ENCODE measurements at regions not wholly inside any gene's neighbourhood (a gene's known extent, or its start where the extent isn't known, plus 50 kb on each side); places are given as distances from the start of the nearest gene placed in this dataset.

GRCh38 chr2:145299368-145299767, 779.4 kb upstream of the ZEB2 start:
- intact Hi-C loops (cut with micrococcal nuclease), result no loop called here
- no peaks in the 10 kb centered on the region for H3K36me3 ChIP-seq (ENCODE audit: low read depth, low read length)
- no peak overlapping the region for H2AFZ ChIP-seq (ENCODE audit: low read length)
- H3K9ac ChIP-seq (ENCODE audit: low read length), result no peak overlapping the region
- H3K9me3 ChIP-seq (ENCODE audit: low read length), result no peaks in the 10 kb centered on the region
- no peak overlapping the region for H3K4me2 ChIP-seq (ENCODE audit: low read length)
- H3K9me2 ChIP-seq (replicated peaks; ENCODE audit: low read length), result 0 out of 2 replicates have a peak, but pooled peaks cover 3% of the 10 kb centered on the region
- H4K20me1 ChIP-seq (ENCODE audit: low read length), result no peaks in the 10 kb centered on the region
- no TSS peak for BruUV-seq (replicated peaks)
- H3K27ac ChIP-seq (ENCODE audit: low read length), result no peak overlapping the region
- no peak overlapping the region for H3K4me3 ChIP-seq (ENCODE audit: low read length)
- DNase-seq, result no peak
- no peaks in the 10 kb centered on the region for H3K79me2 ChIP-seq (ENCODE audit: low read length)
- H3K4me1 ChIP-seq (ENCODE audit: insufficient read depth, low read length), result no peaks in the 10 kb centered on the region
- H3K27me3 ChIP-seq (ENCODE audit: low read length), result no peaks in the 10 kb centered on the region
- TF ChIP-seq EZH2phosphoT487 (IDR thresholded peaks at IDR 0.05; ENCODE audit: borderline replicate concordance, low read length) (no peak), EZH2 (IDR thresholded peaks at IDR 0.05; ENCODE audit: low read length, unreplicated experiment) (no peak), CTCF (conservative IDR thresholded peaks at IDR 0.05; ENCODE audit: low read depth, low read length) (no peak)
- ChIA-PET CTCF (no interaction called here), POLR2A (ENCODE audit: unreplicated experiment) (no interaction called here)
- no peak for ATAC-seq
- H3F3A ChIP-seq (ENCODE audit: low read length, unreplicated experiment), result no peaks in the 10 kb centered on the region

- Histone ChIP-seq H4K20me1 (ENCODE audit: low read length) (no peaks in the 10 kb centered on the region), H3K9me3 (ENCODE audit: low read length) (no peaks in the 10 kb centered on the region), H3K27ac (ENCODE audit: low read length) (no peak overlapping the region), H3F3A (ENCODE audit: low read length, unreplicated experiment) (no peaks in the 10 kb centered on the region), H3K36me3 (ENCODE audit: low read depth, low read length) (no peaks in the 10 kb centered on the region), H3K9ac (ENCODE audit: low read length) (no peak overlapping the region), H3K27me3 (ENCODE audit: low read length) (no peaks in the 10 kb centered on the region), H3K4me2 (ENCODE audit: low read length) (no peak overlapping the region), H3K9me2 (replicated peaks; ENCODE audit: low read length) (no peaks in the 10 kb centered on the region), H3K4me3 (ENCODE audit: low read length) (no peak overlapping the region), H3K79me2 (ENCODE audit: low read length) (no peaks in the 10 kb centered on the region), H3K4me1 (ENCODE audit: insufficient read depth, low read length) (no peaks in the 10 kb centered on the region), H2AFZ (ENCODE audit: low read length) (no peak overlapping the region)
- BruUV-seq (replicated peaks), result no TSS peak
- no peak for ATAC-seq
- POLR2A ChIA-PET (ENCODE audit: unreplicated experiment), result no interaction called here
- intact Hi-C loops (cut with micrococcal nuclease), result no loop called here
- CTCF ChIA-PET, result no interaction called here
- peak; percentile 35 for DNase-seq
- TF ChIP-seq EZH2 (IDR thresholded peaks at IDR 0.05; ENCODE audit: low read length, unreplicated experiment), result no peak
- no peak for TF ChIP-seq EZH2phosphoT487 (IDR thresholded peaks at IDR 0.05; ENCODE audit: borderline replicate concordance, low read length)
- TF ChIP-seq CTCF (conservative IDR thresholded peaks at IDR 0.05; ENCODE audit: low read depth, low read length), result no peak
Observed at GRCh38 chr2:145292166-145292565, 772.2 kb upstream of the ZEB2 start.

- no peaks in the 10 kb centered on the region for H3K27me3 ChIP-seq (ENCODE audit: low read length)
- ChIA-PET CTCF (no interaction called here), POLR2A (ENCODE audit: unreplicated experiment) (no interaction called here)
- H3K9ac ChIP-seq (ENCODE audit: low read length), result no peak overlapping the region
- no peak overlapping the region for H2AFZ ChIP-seq (ENCODE audit: low read length)
- no peak overlapping the region for H3K27ac ChIP-seq (ENCODE audit: low read length)
- H3K4me2 ChIP-seq (ENCODE audit: low read length), result no peak overlapping the region
- TF ChIP-seq EZH2 (IDR thresholded peaks at IDR 0.05; ENCODE audit: low read length, unreplicated experiment) (no peak), CTCF (conservative IDR thresholded peaks at IDR 0.05; ENCODE audit: low read depth, low read length) (no peak), EZH2phosphoT487 (IDR thresholded peaks at IDR 0.05; ENCODE audit: borderline replicate concordance, low read length) (no peak)
- ATAC-seq, result no peak
- no peak for DNase-seq
- no peaks in the 10 kb centered on the region for H3K9me2 ChIP-seq (replicated peaks; ENCODE audit: low read length)
- H3K4me3 ChIP-seq (ENCODE audit: low read length), result no peak overlapping the region
- H3K79me2 ChIP-seq (ENCODE audit: low read length), result no peaks in the 10 kb centered on the region
- H3K36me3 ChIP-seq (ENCODE audit: low read depth, low read length), result no peaks in the 10 kb centered on the region
- BruUV-seq (replicated peaks), result no TSS peak
- H3F3A ChIP-seq (ENCODE audit: low read length, unreplicated experiment), result no peaks in the 10 kb centered on the region
- H3K4me1 ChIP-seq (ENCODE audit: insufficient read depth, low read length), result no peaks in the 10 kb centered on the region
- intact Hi-C loops (cut with micrococcal nuclease), result no loop called here
- no peaks in the 10 kb centered on the region for H4K20me1 ChIP-seq (ENCODE audit: low read length)
- H3K9me3 ChIP-seq (ENCODE audit: low read length), result no peaks in the 10 kb centered on the region
Observed at GRCh38 chr2:145290986-145291385, 771.1 kb upstream of the ZEB2 start.

Data from PC-3 (cell line).